Keratinocyte (primary cell): ENCODE measurements at regions not wholly inside any gene's neighbourhood (a gene's known extent, or its start where the extent isn't known, plus 50 kb on each side); places are given as distances from the start of the nearest gene placed in this dataset.

Experiments
- EZH2 ChIP-seq: IDR thresholded peaks from one replicate; pipeline ENCODE4 v1.6.1; 2012; ENCODE audit warnings: inconsistent platforms, mild to moderate bottlenecking, low read length, moderate library complexity
- TF ChIP-seq, protein P1 (sequence below), 3 experiments: IDR thresholded peaks in 1 of 3; conservative IDR thresholded peaks in 1 of 3; optimal IDR thresholded peaks in 1 of 3; 2 replicates in 2 of 3; 3 replicates in 1 of 3; pipeline versions ENCODE3 to v1.5.1; 2011; ENCODE audit warnings: low read length in 3 of 3, mild to moderate bottlenecking in 3 of 3, moderate library complexity in 2 of 3, control low read depth in 1 of 3, inconsistent platforms in 1 of 3; ENCODE audit not compliant: insufficient read depth in 2 of 3; ENCODE audit errors: extremely low read depth in 1 of 3

DNA sequence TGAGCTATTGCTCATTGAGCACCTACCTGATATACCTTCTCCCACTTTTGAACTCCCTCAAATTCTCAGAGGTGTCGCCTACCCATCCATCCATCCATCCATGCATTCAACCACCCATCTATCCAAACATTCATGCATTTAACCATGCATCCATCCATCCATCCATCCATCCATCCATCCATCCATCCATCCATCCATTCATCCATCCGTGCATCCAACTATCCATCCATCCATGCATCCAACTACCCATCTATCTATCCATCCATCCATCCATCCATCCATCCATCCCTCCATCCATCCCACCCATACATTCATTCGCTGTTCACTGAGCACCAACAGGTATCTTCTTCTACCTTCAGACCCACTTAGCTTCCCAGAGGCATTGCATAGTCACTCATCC lies 342.8 kb downstream of the CTTN start:
- TF ChIP-seq, protein P1, sequence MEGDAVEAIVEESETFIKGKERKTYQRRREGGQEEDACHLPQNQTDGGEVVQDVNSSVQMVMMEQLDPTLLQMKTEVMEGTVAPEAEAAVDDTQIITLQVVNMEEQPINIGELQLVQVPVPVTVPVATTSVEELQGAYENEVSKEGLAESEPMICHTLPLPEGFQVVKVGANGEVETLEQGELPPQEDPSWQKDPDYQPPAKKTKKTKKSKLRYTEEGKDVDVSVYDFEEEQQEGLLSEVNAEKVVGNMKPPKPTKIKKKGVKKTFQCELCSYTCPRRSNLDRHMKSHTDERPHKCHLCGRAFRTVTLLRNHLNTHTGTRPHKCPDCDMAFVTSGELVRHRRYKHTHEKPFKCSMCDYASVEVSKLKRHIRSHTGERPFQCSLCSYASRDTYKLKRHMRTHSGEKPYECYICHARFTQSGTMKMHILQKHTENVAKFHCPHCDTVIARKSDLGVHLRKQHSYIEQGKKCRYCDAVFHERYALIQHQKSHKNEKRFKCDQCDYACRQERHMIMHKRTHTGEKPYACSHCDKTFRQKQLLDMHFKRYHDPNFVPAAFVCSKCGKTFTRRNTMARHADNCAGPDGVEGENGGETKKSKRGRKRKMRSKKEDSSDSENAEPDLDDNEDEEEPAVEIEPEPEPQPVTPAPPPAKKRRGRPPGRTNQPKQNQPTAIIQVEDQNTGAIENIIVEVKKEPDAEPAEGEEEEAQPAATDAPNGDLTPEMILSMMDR (optimal IDR thresholded peaks at IDR 0.05 in 1 of 3, IDR thresholded peaks at IDR 0.05 in 1 of 3, conservative IDR thresholded peaks at IDR 0.05 in 1 of 3; ENCODE audit: extremely low read depth in 1 of 3, insufficient read depth in 2 of 3, low read length in 3 of 3) = no peak
- no peak for TF ChIP-seq EZH2
